ENCODE measurements at regions not wholly inside any gene's neighbourhood (a gene's known extent, or its start where the extent isn't known, plus 50 kb on each side); places are given as distances from the start of the nearest gene placed in this dataset.

GRCh38 chr4:11182031-11182430, 246.7 kb downstream of the HS3ST1 start:
- no peak for TF ChIP-seq LEF1 (IDR thresholded peaks at IDR 0.05; ENCODE audit: borderline replicate concordance)
- TF ChIP-seq SUZ12 (IDR thresholded peaks at IDR 0.05) = no peak
- no peak for TF ChIP-seq FOXA1 (IDR thresholded peaks at IDR 0.05)
- no peak for TF ChIP-seq SP1 (IDR thresholded peaks at IDR 0.05)
- TF ChIP-seq FOXM1 (IDR thresholded peaks at IDR 0.05; ENCODE audit: borderline replicate concordance) = no peak
- TF ChIP-seq L3MBTL2 (conservative IDR thresholded peaks at IDR 0.05) = no peak
- no peak for TF ChIP-seq ARNT (IDR thresholded peaks at IDR 0.05)
- no peak for TF ChIP-seq HDGF (IDR thresholded peaks at IDR 0.05; ENCODE audit: borderline replicate concordance)
- TF ChIP-seq FOXK2 (IDR thresholded peaks at IDR 0.05) = no peak

Data from HEK293T (cell line).